PFSK-1 (cell line): ENCODE measurements at regions not wholly inside any gene's neighbourhood (a gene's known extent, or its start where the extent isn't known, plus 50 kb on each side); places are given as distances from the start of the nearest gene placed in this dataset.

ENCODE experiments used
- FOXP2 ChIP-seq: optimal IDR thresholded peaks from 2 replicates; pipeline ENCODE3; 2011; ENCODE audit warnings: borderline replicate concordance, control low read depth, inconsistent platforms; ENCODE audit not compliant: insufficient read depth; ENCODE audit errors: extremely low read length, extremely low read depth
- POLR2AphosphoS5 ChIP-seq: IDR thresholded peaks from 2 replicates; pipeline ENCODE4 v1.6.1; 2012; ENCODE audit warnings: low read depth, mild to moderate bottlenecking, control low read depth, low read length, moderate library complexity
- SIN3A ChIP-seq: IDR thresholded peaks from 2 replicates; pipeline ENCODE4 v1.6.1; 2012; ENCODE audit warnings: mild to moderate bottlenecking, low read length, moderate library complexity, borderline replicate concordance; ENCODE audit not compliant: insufficient read depth
- TAF1 ChIP-seq: IDR thresholded peaks from 2 replicates; pipeline ENCODE4 v1.6.1; 2012; ENCODE audit warnings: low read length, control low read depth, borderline replicate concordance; ENCODE audit not compliant: insufficient read depth
- TF ChIP-seq, protein P1 (sequence below), 2 experiments: IDR thresholded peaks; 2 replicates each; pipeline versions ENCODE4 v1.6.1 to v1.8.0; 2011 to 2012; ENCODE audit warnings: low read depth in 2 of 2, low read length in 2 of 2, control low read depth in 1 of 2, inconsistent platforms in 1 of 2, mild to moderate bottlenecking in 1 of 2, moderate library complexity in 1 of 2; ENCODE audit not compliant: insufficient read depth in 1 of 2

DNA sequence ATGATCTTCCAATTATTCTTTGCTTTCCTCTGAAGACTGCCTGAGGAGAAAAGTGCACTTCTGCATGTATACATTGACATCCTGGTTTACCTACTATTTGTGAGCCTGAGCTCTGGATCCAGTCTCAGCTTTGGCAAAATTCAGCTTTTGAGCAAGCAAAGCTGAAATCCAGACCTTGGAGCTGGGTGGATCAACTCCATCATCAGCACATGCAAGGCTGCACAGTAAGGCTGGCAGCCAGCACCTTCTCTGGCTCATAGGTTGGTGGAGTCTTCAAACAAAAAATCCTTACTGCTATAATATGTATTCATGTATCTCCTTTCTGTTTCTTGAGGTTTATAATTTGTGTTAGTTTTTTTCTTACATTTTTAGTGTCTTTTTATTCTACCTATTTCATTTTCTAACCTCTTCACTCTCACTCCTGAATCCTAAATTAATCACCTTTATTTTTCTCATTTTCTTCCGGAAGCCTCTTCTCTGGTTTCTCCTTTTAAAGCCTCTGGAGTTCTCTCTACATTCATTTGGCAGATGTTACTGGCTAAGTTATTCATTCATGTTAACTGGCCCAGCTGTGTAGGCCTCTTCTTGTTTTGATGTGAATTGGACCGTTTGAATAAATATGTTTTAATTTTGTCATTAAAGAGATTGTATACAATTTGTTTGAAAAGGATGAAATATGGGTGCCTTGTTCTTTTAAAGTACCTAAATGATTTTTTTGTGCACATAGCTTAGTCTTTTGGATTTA is 224.8 kb downstream of the DACT1 start:
- TF ChIP-seq POLR2AphosphoS5 (no peak), SIN3A (no peak), FOXP2 (no peak), TAF1 (no peak)
- TF ChIP-seq, protein P1, sequence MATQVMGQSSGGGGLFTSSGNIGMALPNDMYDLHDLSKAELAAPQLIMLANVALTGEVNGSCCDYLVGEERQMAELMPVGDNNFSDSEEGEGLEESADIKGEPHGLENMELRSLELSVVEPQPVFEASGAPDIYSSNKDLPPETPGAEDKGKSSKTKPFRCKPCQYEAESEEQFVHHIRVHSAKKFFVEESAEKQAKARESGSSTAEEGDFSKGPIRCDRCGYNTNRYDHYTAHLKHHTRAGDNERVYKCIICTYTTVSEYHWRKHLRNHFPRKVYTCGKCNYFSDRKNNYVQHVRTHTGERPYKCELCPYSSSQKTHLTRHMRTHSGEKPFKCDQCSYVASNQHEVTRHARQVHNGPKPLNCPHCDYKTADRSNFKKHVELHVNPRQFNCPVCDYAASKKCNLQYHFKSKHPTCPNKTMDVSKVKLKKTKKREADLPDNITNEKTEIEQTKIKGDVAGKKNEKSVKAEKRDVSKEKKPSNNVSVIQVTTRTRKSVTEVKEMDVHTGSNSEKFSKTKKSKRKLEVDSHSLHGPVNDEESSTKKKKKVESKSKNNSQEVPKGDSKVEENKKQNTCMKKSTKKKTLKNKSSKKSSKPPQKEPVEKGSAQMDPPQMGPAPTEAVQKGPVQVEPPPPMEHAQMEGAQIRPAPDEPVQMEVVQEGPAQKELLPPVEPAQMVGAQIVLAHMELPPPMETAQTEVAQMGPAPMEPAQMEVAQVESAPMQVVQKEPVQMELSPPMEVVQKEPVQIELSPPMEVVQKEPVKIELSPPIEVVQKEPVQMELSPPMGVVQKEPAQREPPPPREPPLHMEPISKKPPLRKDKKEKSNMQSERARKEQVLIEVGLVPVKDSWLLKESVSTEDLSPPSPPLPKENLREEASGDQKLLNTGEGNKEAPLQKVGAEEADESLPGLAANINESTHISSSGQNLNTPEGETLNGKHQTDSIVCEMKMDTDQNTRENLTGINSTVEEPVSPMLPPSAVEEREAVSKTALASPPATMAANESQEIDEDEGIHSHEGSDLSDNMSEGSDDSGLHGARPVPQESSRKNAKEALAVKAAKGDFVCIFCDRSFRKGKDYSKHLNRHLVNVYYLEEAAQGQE (IDR thresholded peaks at IDR 0.05; ENCODE audit: insufficient read depth in 1 of 2, low read depth in 2 of 2, low read length in 2 of 2), result no peak

DNA sequence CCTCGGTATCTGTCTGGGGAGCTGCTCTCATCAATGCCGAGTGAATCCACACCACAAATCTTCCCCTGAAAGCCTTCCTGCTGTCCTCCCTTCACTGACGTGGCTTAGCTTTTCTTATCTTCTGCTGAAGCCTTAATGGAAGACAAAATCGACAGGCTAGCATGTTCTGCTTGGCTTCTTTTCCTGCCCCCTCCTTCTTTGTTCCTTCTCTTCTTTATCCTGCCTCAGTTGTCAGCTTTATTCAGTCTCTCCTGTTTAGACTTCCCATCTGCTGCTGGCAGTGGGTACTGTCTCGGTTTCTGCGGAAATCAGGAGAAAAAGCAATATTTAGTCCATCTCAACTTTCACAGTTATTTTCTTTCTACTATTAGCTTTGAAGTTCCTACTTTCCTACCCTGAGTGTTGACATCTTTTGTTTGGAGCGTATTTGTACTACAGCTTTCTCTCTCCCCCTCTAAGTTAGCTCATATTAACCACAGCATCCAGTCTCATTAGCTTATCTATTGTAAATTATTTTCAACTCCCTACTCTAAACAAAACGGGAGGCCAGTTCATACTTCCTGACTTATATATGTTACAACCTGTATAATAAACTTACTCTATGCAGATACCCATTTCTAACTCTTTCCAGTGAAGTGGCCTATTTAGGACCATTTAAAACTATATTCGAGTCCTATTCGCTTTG is 226.0 kb downstream of the DACT1 start:
- TF ChIP-seq, protein P1 (IDR thresholded peaks at IDR 0.05; ENCODE audit: insufficient read depth in 1 of 2, low read depth in 2 of 2, low read length in 2 of 2), result no peak
- TF ChIP-seq TAF1, result no peak
- TF ChIP-seq POLR2AphosphoS5, result no peak
- TF ChIP-seq SIN3A, result no peak
- TF ChIP-seq FOXP2, result no peak

DNA sequence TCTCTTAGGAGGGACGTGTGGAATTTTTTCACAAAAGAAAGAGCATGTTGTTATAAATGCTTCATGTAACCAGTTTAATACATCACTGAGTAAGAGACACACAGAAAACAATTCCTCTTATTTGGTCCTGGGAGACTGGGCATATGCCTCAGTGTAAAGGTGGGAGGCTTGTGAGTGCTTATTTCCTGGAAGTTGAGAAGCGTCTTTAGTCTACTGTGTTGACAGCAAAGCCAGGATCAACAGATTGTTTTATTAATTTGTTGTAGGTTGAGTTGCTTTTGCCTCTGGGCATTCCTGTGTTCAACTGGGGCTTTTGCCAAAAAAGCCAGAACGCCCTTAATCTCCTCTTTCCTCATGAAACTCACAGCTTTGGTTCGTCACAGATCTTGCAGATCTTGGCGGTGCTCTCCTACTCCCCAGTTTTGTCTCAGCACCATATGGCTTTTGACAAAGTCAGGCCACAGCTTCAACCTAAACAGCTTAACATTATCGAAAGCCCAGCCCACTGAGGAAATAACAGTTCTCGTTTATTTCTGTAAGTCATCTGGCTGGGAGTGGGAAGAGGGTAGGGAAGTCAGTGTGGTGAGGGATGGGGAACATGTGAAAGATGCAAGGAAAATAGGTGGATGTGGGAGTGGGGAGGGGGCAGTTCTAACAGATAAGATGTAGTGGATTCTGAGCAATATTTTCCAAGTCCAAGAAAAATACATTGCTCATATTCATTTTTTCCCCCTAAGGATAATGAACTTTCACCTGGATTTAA is 227.2 kb downstream of the DACT1 start:
- TF ChIP-seq TAF1 (no peak), SIN3A (peak; percentile 25; the same call in 1 of the 2 replicates)

DNA sequence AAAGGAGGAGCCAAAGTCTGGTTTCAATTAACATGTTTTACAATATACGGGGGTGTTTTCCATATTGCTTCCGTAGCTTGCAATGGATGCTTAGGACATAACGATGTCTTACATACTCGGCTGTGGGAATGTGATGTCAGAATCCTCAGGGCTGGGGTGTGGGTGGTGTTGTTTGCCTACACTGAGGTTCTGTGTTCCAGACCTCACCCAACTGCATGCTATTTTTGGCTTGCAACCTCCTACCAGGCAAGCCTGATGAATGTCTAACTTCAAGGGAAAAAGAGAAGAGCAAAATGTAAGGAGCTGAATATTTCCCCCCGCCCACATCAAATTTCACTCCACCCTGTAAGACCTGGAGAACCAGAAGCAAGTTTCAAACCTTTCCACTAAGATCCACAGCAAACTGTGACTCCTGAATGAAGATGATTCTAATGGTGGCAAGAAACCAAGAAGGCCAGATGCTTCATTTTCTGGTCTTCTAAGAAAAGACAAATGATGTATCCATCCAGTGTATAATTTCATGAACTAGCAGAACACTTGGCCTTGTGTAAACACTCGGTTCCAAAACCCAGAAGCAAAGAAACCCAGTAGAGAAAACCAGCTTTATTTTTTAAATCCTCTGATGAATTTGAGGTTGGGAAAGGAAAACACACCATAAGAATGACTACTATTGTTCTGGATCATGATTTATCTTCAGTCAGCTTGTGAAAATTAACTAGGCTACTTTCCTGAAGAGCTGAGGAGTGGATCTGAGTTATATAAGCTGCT is 227.9 kb downstream of the DACT1 start:
- TF ChIP-seq SIN3A, result no peak
- TF ChIP-seq POLR2AphosphoS5, result no peak
- no peak for TF ChIP-seq FOXP2
- TF ChIP-seq, protein P1 (IDR thresholded peaks at IDR 0.05; ENCODE audit: insufficient read depth in 1 of 2, low read depth in 2 of 2, low read length in 2 of 2), result no peak
- no peak for TF ChIP-seq TAF1

DNA sequence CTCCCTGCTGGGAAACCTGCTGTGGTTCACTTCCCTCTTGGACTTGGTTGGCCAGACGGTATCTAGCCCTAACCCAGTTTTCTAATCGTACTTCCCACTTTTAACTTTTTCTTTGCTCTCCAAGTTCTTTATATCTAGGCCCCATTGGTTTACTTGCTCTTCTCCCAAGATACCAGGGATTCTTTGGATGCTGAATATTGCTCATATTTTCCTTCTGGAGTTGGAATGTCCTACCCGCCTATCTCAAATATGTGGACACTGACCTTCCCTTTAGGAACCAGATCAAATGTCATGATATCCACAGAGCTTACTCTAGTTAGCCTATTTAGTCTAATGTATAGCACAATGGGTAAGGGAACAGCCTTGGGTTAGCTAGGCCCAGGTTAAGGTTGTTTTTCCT is 228.6 kb downstream of the DACT1 start:
- TF ChIP-seq POLR2AphosphoS5, result no peak
- TF ChIP-seq FOXP2, result no peak
- no peak for TF ChIP-seq TAF1
- TF ChIP-seq, protein P1 (IDR thresholded peaks at IDR 0.05; ENCODE audit: insufficient read depth in 1 of 2, low read depth in 2 of 2, low read length in 2 of 2), result no peak
- TF ChIP-seq SIN3A, result no peak
